GM12878 (cell line): ENCODE measurements at regions not wholly inside any gene's neighbourhood (a gene's known extent, or its start where the extent isn't known, plus 50 kb on each side); places are given as distances from the start of the nearest gene placed in this dataset.

ENCODE experiments used
- ATAC-seq: fragments of 200-7000 bp; cut with Tn5 transposase; 3 replicates; pipeline ENCODE4 v1.9.1; 2020; ENCODE audit warnings: mild to moderate bottlenecking, moderate library complexity
- BruUV-seq: library from RNA; stranded (reverse); fragments of 400-500 nt; replicated peaks from 2 replicates; lab custom pipeline; 2021; lab: Mats Ljungman, UMichigan
- CTCF ChIA-PET: fragments of 300-600 bp; sonication (Branson Sonifier 250); formaldehyde crosslinking; extraction: SDS; loops from one replicate; lab custom pipeline; 2021; ENCODE audit warnings: inconsistent platforms; lab: Yijun Ruan, JAX
- POLR2A ChIA-PET: fragments of 350-600 bp; formaldehyde crosslinking; extraction: SDS; loops from one replicate; lab custom pipeline; 2021; ENCODE audit warnings: inconsistent platforms; lab: Charles Lee
- RAD21 ChIA-PET: fragments of 300-600 bp; sonication (Branson Sonifier 250); formaldehyde crosslinking; loops from one replicate; lab custom pipeline; 2023; ENCODE audit warnings: antibody characterized with exemption; ENCODE audit not compliant: unreplicated experiment; lab: Charles Lee
- SMC1A ChIA-PET: fragments of 300-600 bp; sonication (Branson Sonifier 250); formaldehyde crosslinking; loops from one replicate; lab custom pipeline; 2023; ENCODE audit not compliant: unreplicated experiment, uncharacterized antibody; lab: Charles Lee
- DNase-seq: peaks from one replicate; pipeline ENCODE4 v3.0.0-alpha.2; 2011; ENCODE audit warnings: low read depth, low spot score
- FAIRE-seq: peaks from 3 replicates; lab custom pipeline; 2011; peaks lifted over from hg19 to GRCh38; lab: Jason Lieb, UNC
- H2AFZ ChIP-seq: 2 replicates; pipeline ENCODE4 v1.6.0; 2011; ENCODE audit warnings: low read depth, low read length, control low read depth; ENCODE audit not compliant: control insufficient read depth
- H3K27ac ChIP-seq: 2 replicates; pipeline ENCODE4 v1.5.1; 2011; ENCODE audit warnings: control low read depth; ENCODE audit not compliant: control insufficient read depth, insufficient read depth
- H3K27me3 ChIP-seq, 2 experiments: replicated peaks in 1 of 2; 2 replicates each; pipeline versions ENCODE4 v1.6.0 to v1.6.1; 2011; ENCODE audit warnings: low read length in 1 of 2; ENCODE audit not compliant: control insufficient read depth in 2 of 2, insufficient read depth in 2 of 2
- H3K36me3 ChIP-seq, 2 experiments: 2 replicates each; pipeline ENCODE4 v1.5.1; 2011; ENCODE audit warnings: low read length in 1 of 2; ENCODE audit not compliant: control insufficient read depth in 2 of 2, insufficient read depth in 2 of 2
- H3K4me1 ChIP-seq: 2 replicates; pipeline ENCODE4 v1.6.1; 2011; ENCODE audit warnings: mild to moderate bottlenecking, low read length, moderate library complexity, mixed read lengths; ENCODE audit not compliant: control insufficient read depth, insufficient read depth
- H3K4me2 ChIP-seq: 2 replicates; pipeline ENCODE4 v1.6.0; 2011; ENCODE audit warnings: control low read depth; ENCODE audit not compliant: control insufficient read depth, insufficient read depth
- H3K4me3 ChIP-seq: fragments of 200-600 bp; sonication (generic); 2 replicates; pipeline ENCODE4 v1.5.1; 2016
- H3K79me2 ChIP-seq: 2 replicates; pipeline ENCODE4 v1.6.0; 2011; ENCODE audit warnings: low read length; ENCODE audit not compliant: control insufficient read depth, insufficient read depth
- H3K9ac ChIP-seq: 2 replicates; pipeline ENCODE4 v1.8.0; 2011; ENCODE audit warnings: low read length, control low read depth, mixed read lengths; ENCODE audit not compliant: control insufficient read depth, insufficient read depth
- H3K9me3 ChIP-seq: replicated peaks from 3 replicates; pipeline ENCODE4 v1.5.1; 2011; ENCODE audit warnings: mild to moderate bottlenecking, low read length; ENCODE audit not compliant: control insufficient read depth, insufficient read depth
- H4K20me1 ChIP-seq: 2 replicates; pipeline ENCODE4 v1.6.0; 2011; ENCODE audit not compliant: control insufficient read depth, insufficient read depth
- BMI1 ChIP-seq: fragments of 450-650 bp; IDR thresholded peaks from 2 replicates; pipeline ENCODE4 v1.6.1; 2016; ENCODE audit warnings: mild to moderate bottlenecking, moderate library complexity, borderline replicate concordance
- PRDM15 ChIP-seq: fragments of 450-650 bp; formaldehyde crosslinking; IDR thresholded peaks from 2 replicates; pipeline ENCODE4 v1.4.0; 2020; ENCODE audit warnings: mild to moderate bottlenecking, moderate library complexity
- ZBED1 ChIP-seq: IDR thresholded peaks from 2 replicates; pipeline ENCODE4 v1.6.1; 2016; ENCODE audit warnings: borderline replicate concordance
- WGBS: methylation state at CpG from one replicate; pipeline ENCODE4 v1.1.6; 2016; ENCODE audit warnings: low lambda C conversion rate; ENCODE audit not compliant: insufficient replicate concordance, insufficient coverage; ENCODE audit errors: missing lambda C conversion rate; 5-methylcytosine and 5-hydroxymethylcytosine counted together
- in situ Hi-C: fragments of 300-500 bp; cut with MboI; formaldehyde crosslinking; loops from 9 replicates; pipeline ENCODE4 v1.14.3; 2018; ENCODE audit warnings: mixed read lengths
- intact Hi-C: fragments of 100-400 bp; cut with micrococcal nuclease; formaldehyde crosslinking; loops from one replicate; pipeline ENCODE4 v1.14.2; 2022; ENCODE audit not compliant: unreplicated experiment

DNA sequence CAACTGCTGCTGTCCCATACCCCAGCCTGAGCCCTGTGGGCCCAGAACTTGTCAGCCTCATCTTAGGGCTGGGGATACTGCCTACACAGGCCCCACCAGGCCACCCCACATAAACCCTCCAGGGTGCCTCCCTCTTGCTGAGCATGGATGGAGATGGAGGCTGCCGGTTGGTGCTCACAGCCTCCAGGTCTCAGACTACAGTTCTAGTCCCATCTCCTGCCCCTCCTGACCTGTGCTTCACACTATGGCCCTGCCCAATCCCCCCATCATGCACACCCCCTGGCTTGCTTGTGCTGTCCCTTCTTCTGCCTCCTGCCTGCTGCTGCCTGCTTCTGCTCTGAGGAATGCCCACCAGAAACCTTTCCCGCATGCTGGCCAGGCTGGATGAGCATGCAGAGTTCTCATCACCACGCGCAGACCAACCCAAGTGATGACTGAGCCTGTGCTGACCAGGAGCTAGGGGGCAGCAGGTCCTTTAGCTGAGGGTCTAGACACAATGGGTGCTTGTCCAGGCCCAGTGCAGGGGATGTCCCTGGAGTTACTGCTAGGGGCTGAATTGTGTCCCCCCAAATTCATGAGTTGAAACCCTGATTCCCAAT lies 138.4 kb upstream of the HS6ST1 start (continued):
- TF ChIP-seq PRDM15: no peak
- TF ChIP-seq ZBED1: no peak
- TF ChIP-seq, all 136 proteins: peak for 0

GRCh38 chr2:128457716-128458115 lies 139.0 kb upstream of the HS6ST1 start:
- DNase-seq (no peak), ATAC-seq (no peak), FAIRE-seq (no peak)
- ChIA-PET SMC1A (no interaction called here), POLR2A (no interaction called here), RAD21 (no interaction called here), CTCF (no interaction called here)
- Histone ChIP-seq H2AFZ (no peak overlapping the region), H3K27me3 (no peaks in the 10 kb centered on the region; a peak in 1 of 4 replicates), H3K79me2 (no peaks in the 10 kb centered on the region), H3K27ac (no peak overlapping the region), H3K4me2 (no peak overlapping the region), H3K9me3 (no peaks in the 10 kb centered on the region), H3K4me1 (no peaks in the 10 kb centered on the region), H3K9ac (no peak overlapping the region), H4K20me1 (no peaks in the 10 kb centered on the region), H3K36me3 (no peaks in the 10 kb centered on the region), H3K4me3 (no peak overlapping the region)
- in situ Hi-C loops (no loop called here), intact Hi-C loops (no loop called here)
- WGBS: 4% methylated on average over 5 of the region's 5 CpGs
- BruUV-seq: no TSS peak
- no peak for TF ChIP-seq BMI1
